HUES64 (cell line): ENCODE measurements at regions not wholly inside any gene's neighbourhood (a gene's known extent, or its start where the extent isn't known, plus 50 kb on each side); places are given as distances from the start of the nearest gene placed in this dataset.

Experiments
- H3K27ac ChIP-seq: 2 replicates; pipeline ENCODE4 v1.7.0; 2013; ENCODE audit warnings: low read depth, low read length, inconsistent platforms
- H3K27me3 ChIP-seq: 2 replicates; pipeline ENCODE4 v1.6.1; 2013; ENCODE audit warnings: mild to moderate bottlenecking, low read length; ENCODE audit not compliant: insufficient read depth
- H3K36me3 ChIP-seq: 2 replicates; pipeline ENCODE4 v1.6.1; 2013; ENCODE audit warnings: mild to moderate bottlenecking, low read length; ENCODE audit not compliant: insufficient read depth
- H3K4me1 ChIP-seq: 2 replicates; pipeline ENCODE4 v1.6.1; 2013; ENCODE audit warnings: mild to moderate bottlenecking, low read length, moderate library complexity; ENCODE audit not compliant: insufficient read depth
- H3K4me3 ChIP-seq: 2 replicates; pipeline ENCODE4 v1.5.1; 2013; ENCODE audit warnings: mild to moderate bottlenecking, low read length, moderate library complexity
- H3K9ac ChIP-seq: 2 replicates; pipeline ENCODE4 v1.6.1; 2013; ENCODE audit warnings: mild to moderate bottlenecking, low read depth, low read length
- H3K9me3 ChIP-seq: 2 replicates; pipeline ENCODE4 v1.6.1; 2013; ENCODE audit warnings: low read depth, low read length; ENCODE audit not compliant: insufficient read depth
- WGBS: fragments of 150-250, 120-280 bp; methylation state at CpG from one replicate; pipeline ENCODE4 v1.1.7; 2013; ENCODE audit warnings: missing lambda C conversion rate; 5-methylcytosine and 5-hydroxymethylcytosine counted together

GRCh38 chr15:93640411-93640962 is 551.5 kb upstream of the RGMA start:
- Histone ChIP-seq H3K36me3 (no peaks in the 10 kb centered on the region), H3K27ac (no peak overlapping the region), H3K9ac (no peak overlapping the region), H3K4me1 (no peaks in the 10 kb centered on the region), H3K27me3 (no peaks in the 10 kb centered on the region), H3K4me3 (no peak overlapping the region), H3K9me3 (no peaks in the 10 kb centered on the region)
- 95% methylated on average over 3 of the region's 4 CpGs for WGBS

GRCh38 chr15:93631958-93632618 is 543.1 kb upstream of the RGMA start:
- no peaks in the 10 kb centered on the region for H3K36me3 ChIP-seq
- H3K27me3 ChIP-seq = no peaks in the 10 kb centered on the region
- no peak overlapping the region for H3K27ac ChIP-seq
- no peak overlapping the region for H3K9ac ChIP-seq
- no peaks in the 10 kb centered on the region for H3K4me1 ChIP-seq
- WGBS = 94% methylated on average over 9 of the region's 9 CpGs
- no peaks in the 10 kb centered on the region for H3K9me3 ChIP-seq
- no peak overlapping the region for H3K4me3 ChIP-seq

- 68% methylated on average over 5 of the region's 5 CpGs for WGBS
- no peak overlapping the region for H3K27ac ChIP-seq
- H3K27me3 ChIP-seq = no peaks in the 10 kb centered on the region
- no peaks in the 10 kb centered on the region for H3K9me3 ChIP-seq
- no peaks in the 10 kb centered on the region for H3K36me3 ChIP-seq
- no peak overlapping the region for H3K4me3 ChIP-seq
- H3K9ac ChIP-seq = no peak overlapping the region
- H3K4me1 ChIP-seq = peaks cover 9% of the 10 kb centered on the region; the same call in 1 of the 2 replicates
Observed at GRCh38 chr15:93619597-93619996, 530.6 kb upstream of the RGMA start.

GRCh38 chr15:93617443-93617842 is 528.4 kb upstream of the RGMA start:
- Histone ChIP-seq H3K9ac (no peak overlapping the region), H3K9me3 (no peaks in the 10 kb centered on the region), H3K27ac (no peak overlapping the region), H3K36me3 (no peaks in the 10 kb centered on the region), H3K4me3 (no peak overlapping the region), H3K4me1 (peaks cover 9% of the 10 kb centered on the region; the same call in 1 of the 2 replicates), H3K27me3 (no peaks in the 10 kb centered on the region)

GRCh38 chr15:93614386-93615104 is 525.5 kb upstream of the RGMA start:
- H3K9me3 ChIP-seq = no peaks in the 10 kb centered on the region
- no peak overlapping the region for H3K27ac ChIP-seq
- H3K9ac ChIP-seq = no peak overlapping the region
- no peaks in the 10 kb centered on the region for H3K36me3 ChIP-seq
- H3K4me1 ChIP-seq = peaks cover 6% of the 10 kb centered on the region; the same call in 1 of the 2 replicates
- 93% methylated on average over 11 of the region's 11 CpGs for WGBS
- H3K27me3 ChIP-seq = no peaks in the 10 kb centered on the region
- H3K4me3 ChIP-seq = no peak overlapping the region

GRCh38 chr15:93613386-93613785 is 524.4 kb upstream of the RGMA start:
- Histone ChIP-seq H3K36me3 (no peaks in the 10 kb centered on the region), H3K27ac (no peak overlapping the region), H3K9me3 (no peaks in the 10 kb centered on the region), H3K9ac (no peak overlapping the region), H3K4me3 (no peak overlapping the region), H3K27me3 (no peaks in the 10 kb centered on the region), H3K4me1 (no peaks in the 10 kb centered on the region)
- 79% methylated on average over 3 of the region's 3 CpGs for WGBS

GRCh38 chr15:93612953-93613352 is 523.9 kb upstream of the RGMA start:
- no peaks in the 10 kb centered on the region for H3K36me3 ChIP-seq
- WGBS = 93% methylated on average over 1 of the region's 2 CpGs
- no peaks in the 10 kb centered on the region for H3K4me1 ChIP-seq
- no peak overlapping the region for H3K27ac ChIP-seq
- H3K9me3 ChIP-seq = no peaks in the 10 kb centered on the region
- no peaks in the 10 kb centered on the region for H3K27me3 ChIP-seq
- no peak overlapping the region for H3K9ac ChIP-seq
- H3K4me3 ChIP-seq = no peak overlapping the region

- Histone ChIP-seq H3K9ac (no peak overlapping the region), H3K4me3 (no peak overlapping the region), H3K9me3 (no peaks in the 10 kb centered on the region), H3K4me1 (no peaks in the 10 kb centered on the region), H3K36me3 (no peaks in the 10 kb centered on the region), H3K27ac (no peak overlapping the region), H3K27me3 (no peaks in the 10 kb centered on the region)
- WGBS = 93% methylated on average over 8 of the region's 8 CpGs
Observed at GRCh38 chr15:93610944-93611343, 521.9 kb upstream of the RGMA start.

- H3K27me3 ChIP-seq = no peaks in the 10 kb centered on the region
- H3K36me3 ChIP-seq = no peaks in the 10 kb centered on the region
- no peak overlapping the region for H3K27ac ChIP-seq
- H3K9me3 ChIP-seq = no peaks in the 10 kb centered on the region
- whole genome bisulfite sequencing = 90% methylated on average over 3 of the region's 3 CpGs
- H3K9ac ChIP-seq = no peak overlapping the region
- H3K4me1 ChIP-seq = 0 out of 2 replicates have a peak, but pooled peaks cover 4% of the 10 kb centered on the region
- no peak overlapping the region for H3K4me3 ChIP-seq
Observed at GRCh38 chr15:93608643-93609148, 519.7 kb upstream of the RGMA start.

GRCh38 chr15:93603550-93603949 is 514.5 kb upstream of the RGMA start:
- no peaks in the 10 kb centered on the region for H3K36me3 ChIP-seq
- WGBS = 92% methylated on average over 2 of the region's 2 CpGs
- no peaks in the 10 kb centered on the region for H3K27me3 ChIP-seq
- no peak overlapping the region for H3K27ac ChIP-seq
- H3K9ac ChIP-seq = no peak overlapping the region
- 0 out of 2 replicates have a peak, but pooled peaks cover 4% of the 10 kb centered on the region for H3K4me1 ChIP-seq
- H3K9me3 ChIP-seq = no peaks in the 10 kb centered on the region
- H3K4me3 ChIP-seq = no peak overlapping the region

- Histone ChIP-seq H3K27me3 (no peaks in the 10 kb centered on the region), H3K4me3 (no peak overlapping the region), H3K27ac (no peak overlapping the region)
Observed at GRCh38 chr15:93587059-93587521, 498.1 kb upstream of the RGMA start.

More at GRCh38 chr15:93587059-93587521, 498.1 kb upstream of the RGMA start:
- no peaks in the 10 kb centered on the region for H3K4me1 ChIP-seq
- no peak overlapping the region for H3K9ac ChIP-seq
- no peaks in the 10 kb centered on the region for H3K9me3 ChIP-seq
- H3K36me3 ChIP-seq = no peaks in the 10 kb centered on the region
